OCI-LY1 (cell line): ENCODE measurements at regions not wholly inside any gene's neighbourhood (a gene's known extent, or its start where the extent isn't known, plus 50 kb on each side); places are given as distances from the start of the nearest gene placed in this dataset.

ENCODE experiments used
- H2AFZ ChIP-seq: fragments of 200-600 bp; sonication (generic), shearing (Covaris generic); 2 replicates; pipeline ENCODE4 v1.6.0; 2014; ENCODE audit warnings: antibody characterized with exemption, mild to moderate bottlenecking, low read length
- H3F3A ChIP-seq: fragments of 200-600 bp; sonication (generic), shearing (Covaris generic); 2 replicates; pipeline ENCODE4 v1.6.0; 2014; ENCODE audit warnings: mild to moderate bottlenecking, antibody characterized with exemption, low read length, moderate library complexity; ENCODE audit not compliant: insufficient read depth
- H3K27ac ChIP-seq: fragments of 200-600 bp; sonication (generic); 2 replicates; pipeline ENCODE4 v1.5.1; 2014; ENCODE audit warnings: low read length, mixed run types, mild to moderate bottlenecking, low read depth; ENCODE audit not compliant: poor library complexity, severe bottlenecking
- H3K27me3 ChIP-seq: fragments of 200-600 bp; sonication (generic); 2 replicates; pipeline ENCODE4 v1.6.0; 2014; ENCODE audit warnings: antibody characterized with exemption, mild to moderate bottlenecking, low read length, moderate library complexity; ENCODE audit not compliant: insufficient read depth
- H3K36me3 ChIP-seq: fragments of 200-600 bp; sonication (generic); 2 replicates; pipeline ENCODE4 v1.6.1; 2014; ENCODE audit warnings: mild to moderate bottlenecking, antibody characterized with exemption, low read length, moderate library complexity, mixed read lengths; ENCODE audit not compliant: insufficient read depth
- H3K4me1 ChIP-seq: fragments of 200-600 bp; sonication (generic); 2 replicates; pipeline ENCODE4 v1.5.1; 2014; ENCODE audit warnings: mild to moderate bottlenecking, low read length, moderate library complexity; ENCODE audit not compliant: insufficient read depth, severe bottlenecking
- H3K4me2 ChIP-seq: fragments of 200-600 bp; sonication (generic), shearing (Covaris generic); 2 replicates; pipeline ENCODE4 v1.6.1; 2014; ENCODE audit warnings: low read length
- H3K4me3 ChIP-seq: fragments of 200-600 bp; sonication (generic); 2 replicates; pipeline ENCODE4 v1.5.1; 2014; ENCODE audit warnings: low read length, low read depth, mild to moderate bottlenecking, mixed read lengths; ENCODE audit not compliant: poor library complexity, severe bottlenecking
- H3K79me2 ChIP-seq: fragments of 200-600 bp; shearing (Covaris generic); 2 replicates; pipeline ENCODE4 v1.6.1; 2016; ENCODE audit warnings: mixed run types, low read length, mixed read lengths; ENCODE audit not compliant: insufficient read depth
- H3K9ac ChIP-seq: fragments of 200-600 bp; sonication (generic), shearing (Covaris generic); 2 replicates; pipeline ENCODE4 v1.6.1; 2014; ENCODE audit warnings: mild to moderate bottlenecking, low read length, mixed read lengths
- H3K9me2 ChIP-seq: fragments of 200-600 bp; sonication (generic), shearing (Covaris generic); 2 replicates; pipeline ENCODE4 v1.6.1; 2014; ENCODE audit warnings: low read depth, mild to moderate bottlenecking, low read length, mixed read lengths
- H3K9me3 ChIP-seq: fragments of 200-600 bp; shearing (Covaris generic); 2 replicates; pipeline ENCODE4 v1.6.1; 2014; ENCODE audit warnings: low read length, mixed read lengths
- H4K20me1 ChIP-seq: fragments of 200-600 bp; sonication (generic), shearing (Covaris generic); 2 replicates; pipeline ENCODE4 v1.6.0; 2016; ENCODE audit warnings: mild to moderate bottlenecking, low read length; ENCODE audit not compliant: insufficient read depth
- CTCF ChIP-seq: fragments of 200-600 bp; sonication (generic), shearing (Covaris generic); IDR thresholded peaks from 2 replicates; pipeline ENCODE4 v1.5.1; 2017; ENCODE audit warnings: mild to moderate bottlenecking, antibody characterized with exemption, low read length, moderate library complexity, mixed read lengths
- EZH2 ChIP-seq: fragments of 200-600 bp; sonication (generic), shearing (Covaris generic); IDR thresholded peaks from 2 replicates; pipeline ENCODE4 v1.8.0; 2017; ENCODE audit warnings: borderline replicate concordance, mixed run types, mild to moderate bottlenecking, antibody characterized with exemption, low read length, moderate library complexity, mixed read lengths

GRCh38 chr18:65620076-65620696 lies 130.6 kb upstream of the CDH7 start:
- Histone ChIP-seq H3F3A (no peaks in the 10 kb centered on the region), H2AFZ (no peak overlapping the region), H3K9me2 (no peaks in the 10 kb centered on the region), H3K36me3 (no peaks in the 10 kb centered on the region), H3K4me2 (no peak overlapping the region), H3K9me3 (no peaks in the 10 kb centered on the region), H3K27ac (no peak overlapping the region), H3K4me3 (no peak overlapping the region), H3K4me1 (no peaks in the 10 kb centered on the region), H3K79me2 (no peaks in the 10 kb centered on the region), H3K27me3 (no peaks in the 10 kb centered on the region), H4K20me1 (no peaks in the 10 kb centered on the region), H3K9ac (no peak overlapping the region)
- no peak for TF ChIP-seq CTCF
- TF ChIP-seq EZH2: no peak

GRCh38 chr18:65610939-65611338 lies 139.9 kb upstream of the CDH7 start:
- Histone ChIP-seq H3K36me3 (no peaks in the 10 kb centered on the region), H3K9me3 (no peaks in the 10 kb centered on the region), H3K4me1 (no peaks in the 10 kb centered on the region), H3K27ac (no peak overlapping the region), H3K9ac (no peak overlapping the region), H4K20me1 (no peaks in the 10 kb centered on the region), H3K9me2 (no peaks in the 10 kb centered on the region), H3K79me2 (no peaks in the 10 kb centered on the region), H3K27me3 (no peaks in the 10 kb centered on the region), H2AFZ (no peak overlapping the region), H3K4me3 (no peak overlapping the region), H3F3A (no peaks in the 10 kb centered on the region), H3K4me2 (no peak overlapping the region)
- TF ChIP-seq EZH2 (no peak), CTCF (no peak)

- TF ChIP-seq CTCF (no peak), EZH2 (no peak)
- Histone ChIP-seq H3K9me3 (no peaks in the 10 kb centered on the region), H3F3A (no peaks in the 10 kb centered on the region)
Measured at GRCh38 chr18:65608471-65608870, 142.3 kb upstream of the CDH7 start.

More at GRCh38 chr18:65608471-65608870, 142.3 kb upstream of the CDH7 start:
- no peaks in the 10 kb centered on the region for H3K27me3 ChIP-seq
- no peak overlapping the region for H3K27ac ChIP-seq
- H3K4me1 ChIP-seq: no peaks in the 10 kb centered on the region
- no peaks in the 10 kb centered on the region for H4K20me1 ChIP-seq
- H2AFZ ChIP-seq: no peak overlapping the region
- no peaks in the 10 kb centered on the region for H3K9me2 ChIP-seq
- no peaks in the 10 kb centered on the region for H3K79me2 ChIP-seq
- no peaks in the 10 kb centered on the region for H3K36me3 ChIP-seq
- H3K4me3 ChIP-seq: no peak overlapping the region
- no peak overlapping the region for H3K4me2 ChIP-seq
- no peak overlapping the region for H3K9ac ChIP-seq
